DOHH2 (cell line): ENCODE measurements at regions not wholly inside any gene's neighbourhood (a gene's known extent, or its start where the extent isn't known, plus 50 kb on each side); places are given as distances from the start of the nearest gene placed in this dataset.

Source experiments
- H3F3A ChIP-seq: fragments of 200-600 bp; sonication (generic), shearing (Covaris generic); 2 replicates; pipeline ENCODE4 v1.6.0; 2016; ENCODE audit warnings: antibody characterized with exemption, mild to moderate bottlenecking; ENCODE audit not compliant: control insufficient read depth, insufficient read depth
- H3K27ac ChIP-seq: fragments of 200-600 bp; sonication (generic); 2 replicates; pipeline ENCODE4 v1.5.1; 2014; ENCODE audit warnings: low read depth, mild to moderate bottlenecking, low read length, moderate library complexity
- H3K27me3 ChIP-seq: fragments of 200-600 bp; sonication (generic); 2 replicates; pipeline ENCODE4 v1.6.1; 2014; ENCODE audit warnings: mild to moderate bottlenecking, low read length, mixed read lengths; ENCODE audit not compliant: control insufficient read depth
- H3K36me3 ChIP-seq: fragments of 200-600 bp; sonication (generic); 2 replicates; pipeline ENCODE4 v1.6.1; 2014; ENCODE audit warnings: mild to moderate bottlenecking, low read length, moderate library complexity, mixed read lengths; ENCODE audit not compliant: control insufficient read depth
- H3K4me1 ChIP-seq: fragments of 200-600 bp; sonication (generic); 2 replicates; pipeline ENCODE4 v1.6.1; 2014; ENCODE audit warnings: mild to moderate bottlenecking, low read length, mixed read lengths; ENCODE audit not compliant: control insufficient read depth
- H3K4me2 ChIP-seq: fragments of 200-600 bp; sonication (generic); 2 replicates; pipeline ENCODE4 v1.6.0; 2014; ENCODE audit warnings: mild to moderate bottlenecking, low read length, moderate library complexity
- H3K4me3 ChIP-seq: fragments of 200-600 bp; sonication (generic); 2 replicates; pipeline ENCODE4 v1.5.1; 2014; ENCODE audit warnings: mild to moderate bottlenecking, low read length, mixed read lengths
- H3K79me2 ChIP-seq: fragments of 200-600 bp; sonication (generic); 2 replicates; pipeline ENCODE4 v1.6.1; 2014; ENCODE audit warnings: mild to moderate bottlenecking, low read length, mixed read lengths; ENCODE audit not compliant: control insufficient read depth
- H3K9me2 ChIP-seq: fragments of 200-600 bp; sonication (generic); replicated peaks from 2 replicates; pipeline ENCODE4 v1.6.1; 2014; ENCODE audit warnings: mild to moderate bottlenecking, low read length, mixed read lengths; ENCODE audit not compliant: control insufficient read depth
- H3K9me3 ChIP-seq: fragments of 200-600 bp; sonication (generic); 2 replicates; pipeline ENCODE4 v1.6.1; 2014; ENCODE audit warnings: antibody characterized with exemption, low read length, mixed read lengths; ENCODE audit not compliant: control insufficient read depth, insufficient read depth
- H4K20me1 ChIP-seq: fragments of 200-600 bp; sonication (generic); 2 replicates; pipeline ENCODE4 v1.6.0; 2014; ENCODE audit warnings: low read depth, mild to moderate bottlenecking, antibody characterized with exemption, low read length, moderate library complexity; ENCODE audit not compliant: control insufficient read depth, insufficient read depth
- EZH2phosphoT487 ChIP-seq: fragments of 200-600 bp; sonication (generic); IDR thresholded peaks from 2 replicates; pipeline ENCODE4 v1.6.1; 2017; ENCODE audit warnings: borderline replicate concordance, mild to moderate bottlenecking, antibody characterized with exemption, low read length, moderate library complexity, mixed read lengths
- TF ChIP-seq, protein P1 (sequence below): fragments of 200-600 bp; sonication (generic); IDR thresholded peaks from one replicate; pipeline ENCODE4 v1.5.1; 2014; ENCODE audit warnings: antibody characterized with exemption, mild to moderate bottlenecking, low read depth, low read length; ENCODE audit not compliant: poor library complexity, severe bottlenecking

GRCh38 chr3:87800516-87800915, 258.3 kb downstream of the CGGBP1 start:
- no peaks in the 10 kb centered on the region for H3K36me3 ChIP-seq
- no peak overlapping the region for H3K27ac ChIP-seq
- H3K9me3 ChIP-seq, result no peaks in the 10 kb centered on the region
- no peak overlapping the region for H3K4me3 ChIP-seq
- H3K27me3 ChIP-seq, result no peaks in the 10 kb centered on the region; the same call in 1 of the 2 replicates
- H3K4me2 ChIP-seq, result no peak overlapping the region
- no peaks in the 10 kb centered on the region for H4K20me1 ChIP-seq
- TF ChIP-seq EZH2phosphoT487, result no peak
- TF ChIP-seq, protein P1, sequence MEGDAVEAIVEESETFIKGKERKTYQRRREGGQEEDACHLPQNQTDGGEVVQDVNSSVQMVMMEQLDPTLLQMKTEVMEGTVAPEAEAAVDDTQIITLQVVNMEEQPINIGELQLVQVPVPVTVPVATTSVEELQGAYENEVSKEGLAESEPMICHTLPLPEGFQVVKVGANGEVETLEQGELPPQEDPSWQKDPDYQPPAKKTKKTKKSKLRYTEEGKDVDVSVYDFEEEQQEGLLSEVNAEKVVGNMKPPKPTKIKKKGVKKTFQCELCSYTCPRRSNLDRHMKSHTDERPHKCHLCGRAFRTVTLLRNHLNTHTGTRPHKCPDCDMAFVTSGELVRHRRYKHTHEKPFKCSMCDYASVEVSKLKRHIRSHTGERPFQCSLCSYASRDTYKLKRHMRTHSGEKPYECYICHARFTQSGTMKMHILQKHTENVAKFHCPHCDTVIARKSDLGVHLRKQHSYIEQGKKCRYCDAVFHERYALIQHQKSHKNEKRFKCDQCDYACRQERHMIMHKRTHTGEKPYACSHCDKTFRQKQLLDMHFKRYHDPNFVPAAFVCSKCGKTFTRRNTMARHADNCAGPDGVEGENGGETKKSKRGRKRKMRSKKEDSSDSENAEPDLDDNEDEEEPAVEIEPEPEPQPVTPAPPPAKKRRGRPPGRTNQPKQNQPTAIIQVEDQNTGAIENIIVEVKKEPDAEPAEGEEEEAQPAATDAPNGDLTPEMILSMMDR, result no peak
- no peaks in the 10 kb centered on the region for H3K4me1 ChIP-seq
- H3K79me2 ChIP-seq, result no peaks in the 10 kb centered on the region
- H3K9me2 ChIP-seq, result no peaks in the 10 kb centered on the region
- H3F3A ChIP-seq, result no peaks in the 10 kb centered on the region

- Histone ChIP-seq H3K36me3 (no peaks in the 10 kb centered on the region), H4K20me1 (no peaks in the 10 kb centered on the region), H3K27me3 (no peaks in the 10 kb centered on the region; the same call in 1 of the 2 replicates), H3K79me2 (no peaks in the 10 kb centered on the region), H3F3A (no peaks in the 10 kb centered on the region), H3K4me2 (no peak overlapping the region), H3K9me2 (no peaks in the 10 kb centered on the region), H3K9me3 (no peaks in the 10 kb centered on the region), H3K4me1 (no peaks in the 10 kb centered on the region), H3K27ac (no peak overlapping the region), H3K4me3 (no peak overlapping the region)
- TF ChIP-seq, protein P1, result no peak
- no peak for TF ChIP-seq EZH2phosphoT487
Observed at GRCh38 chr3:87798567-87798947, 260.2 kb downstream of the CGGBP1 start.

DNA sequence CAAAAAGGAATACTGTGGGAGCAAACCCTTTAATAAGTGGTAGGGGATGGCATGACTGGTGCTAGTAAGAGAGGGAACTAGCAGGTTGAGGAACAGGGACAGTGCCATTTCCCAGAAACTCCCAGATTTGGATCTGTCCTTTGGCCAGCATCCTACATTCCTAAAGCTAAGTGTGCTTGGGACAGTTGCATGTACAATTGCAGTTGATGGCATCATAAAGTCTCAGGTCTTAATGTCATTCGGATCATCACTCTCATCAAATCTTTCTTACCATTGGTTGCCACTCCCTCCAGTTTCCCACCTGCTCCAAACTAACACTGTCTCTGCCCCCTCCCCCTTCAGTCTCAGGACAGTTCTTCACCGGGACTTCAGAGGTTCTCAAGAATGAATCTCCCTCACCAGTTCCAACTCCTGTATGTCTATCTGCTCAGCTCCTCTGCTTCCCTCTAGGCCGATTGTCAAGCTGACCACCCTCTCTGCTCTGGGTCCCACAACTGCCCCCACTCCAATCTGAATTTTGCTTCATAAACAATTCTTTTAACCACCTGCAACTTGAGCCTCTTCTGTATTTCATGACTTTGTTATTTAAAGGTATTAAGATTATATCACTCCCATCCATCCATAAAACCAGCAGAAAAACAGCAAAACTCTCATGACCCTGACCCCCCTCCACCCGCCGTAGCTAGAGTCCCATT, 260.8 kb downstream of the CGGBP1 start:
- no peaks in the 10 kb centered on the region for H3K4me1 ChIP-seq
- TF ChIP-seq, protein P1, result no peak
- TF ChIP-seq EZH2phosphoT487, result no peak
- no peak overlapping the region for H3K27ac ChIP-seq
- H3K36me3 ChIP-seq, result no peaks in the 10 kb centered on the region
- no peaks in the 10 kb centered on the region for H3F3A ChIP-seq
- no peaks in the 10 kb centered on the region for H3K9me2 ChIP-seq
- no peaks in the 10 kb centered on the region for H3K79me2 ChIP-seq
- H4K20me1 ChIP-seq, result no peaks in the 10 kb centered on the region
- no peaks in the 10 kb centered on the region; the same call in 1 of the 2 replicates for H3K9me3 ChIP-seq
- H3K4me2 ChIP-seq, result no peak overlapping the region
- no peaks in the 10 kb centered on the region; the same call in 1 of the 2 replicates for H3K27me3 ChIP-seq
- H3K4me3 ChIP-seq, result no peak overlapping the region
